ENCODE measurements at regions not wholly inside any gene's neighbourhood (a gene's known extent, or its start where the extent isn't known, plus 50 kb on each side); places are given as distances from the start of the nearest gene placed in this dataset.
A peak's percentile ranks its signal among the peaks of the same experiment; 100 is the strongest.

GRCh38 chr4:81355136-81355535, 116.6 kb downstream of the RASGEF1B start:
- no peak overlapping the region for H3K4me3 ChIP-seq (replicated peaks; ENCODE audit: low read depth, low read length)
- TF ChIP-seq CTCF (IDR thresholded peaks at IDR 0.05; ENCODE audit: low read length, missing control alignments): no peak
- DNase-seq (ENCODE audit: low read depth): no peak

- H3K4me3 ChIP-seq (replicated peaks; ENCODE audit: low read depth, low read length): no peak overlapping the region
- DNase-seq (ENCODE audit: low read depth): no peak
- no peak for TF ChIP-seq CTCF (IDR thresholded peaks at IDR 0.05; ENCODE audit: low read length, missing control alignments)
Observed at GRCh38 chr4:81353861-81354260, 117.8 kb downstream of the RASGEF1B start.

GRCh38 chr4:81352446-81352835, 119.3 kb downstream of the RASGEF1B start:
- no peak overlapping the region for H3K4me3 ChIP-seq (replicated peaks; ENCODE audit: low read depth, low read length)
- no peak for DNase-seq (ENCODE audit: low read depth)
- TF ChIP-seq CTCF (IDR thresholded peaks at IDR 0.05; ENCODE audit: low read length, missing control alignments): no peak

GRCh38 chr4:81351654-81352445, 119.9 kb downstream of the RASGEF1B start:
- peak; percentile 85 for DNase-seq (ENCODE audit: low read depth)
- peak; percentile 93 for TF ChIP-seq CTCF (IDR thresholded peaks at IDR 0.05; ENCODE audit: low read length, missing control alignments)
- H3K4me3 ChIP-seq (replicated peaks; ENCODE audit: low read depth, low read length): no peak overlapping the region

- no peak for DNase-seq (ENCODE audit: low read depth)
- no peak for TF ChIP-seq CTCF (IDR thresholded peaks at IDR 0.05; ENCODE audit: low read length, missing control alignments)
- H3K4me3 ChIP-seq (replicated peaks; ENCODE audit: low read depth, low read length): no peak overlapping the region
Observed at GRCh38 chr4:81350040-81350439, 121.7 kb downstream of the RASGEF1B start.

GRCh38 chr4:81348778-81349094, 123.0 kb downstream of the RASGEF1B start:
- no peak for DNase-seq (ENCODE audit: low read depth)
- H3K4me3 ChIP-seq (replicated peaks; ENCODE audit: low read depth, low read length): no peak overlapping the region
- no peak for TF ChIP-seq CTCF (IDR thresholded peaks at IDR 0.05; ENCODE audit: low read length, missing control alignments)
